GM18519 (cell line): ENCODE measurements at regions not wholly inside any gene's neighbourhood (a gene's known extent, or its start where the extent isn't known, plus 50 kb on each side); places are given as distances from the start of the nearest gene placed in this dataset.
A peak's percentile ranks its signal among the peaks of the same experiment; 100 is the strongest.

Source experiments
- ATAC-seq: cut with Tn5 transposase; IDR thresholded peaks from one replicate; pipeline ENCODE4 v1.9.1; 2021; ENCODE audit warnings: mild to moderate bottlenecking, moderate library complexity; ENCODE audit not compliant: unreplicated experiment, low FRiP score

DNA sequence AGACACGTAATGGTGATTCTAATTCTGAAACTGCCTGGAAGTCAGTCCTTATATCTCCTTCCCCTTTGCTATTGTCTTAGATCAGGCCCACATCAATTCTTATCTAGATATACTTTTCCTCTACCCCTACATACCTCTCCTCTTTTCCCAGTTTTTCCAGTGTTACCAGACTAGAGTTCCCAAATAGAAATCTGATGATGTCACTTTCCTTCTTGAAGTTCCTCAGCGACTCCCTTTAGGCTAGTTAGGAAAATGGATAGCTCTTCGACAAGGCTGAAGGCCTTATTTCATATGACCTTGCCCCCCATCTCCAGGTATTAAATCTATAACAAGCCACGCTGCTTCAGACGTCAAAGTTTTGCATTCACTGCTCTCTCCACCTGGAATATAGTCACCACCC, 201.1 kb upstream of the ATP2B1 start:
- no peak for ATAC-seq

DNA sequence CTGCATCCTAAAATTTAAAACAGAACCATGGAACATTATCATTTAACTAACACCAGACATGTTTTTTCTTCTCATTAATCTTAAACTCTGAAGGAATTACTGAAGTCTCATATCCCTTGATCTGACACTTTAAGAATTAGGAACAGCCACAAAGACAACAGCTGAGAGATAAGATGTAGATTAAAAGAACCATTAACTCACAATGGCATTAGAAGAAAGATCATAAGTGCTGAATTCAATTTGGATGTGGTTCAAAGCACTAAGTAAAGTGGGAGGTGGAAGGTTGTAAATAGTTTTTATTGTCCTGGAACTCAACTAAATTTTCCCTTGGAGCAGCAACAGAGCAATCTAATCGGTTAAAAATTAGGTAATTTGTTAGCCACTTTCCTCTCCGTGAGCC, 199.0 kb upstream of the ATP2B1 start:
- ATAC-seq: no peak

DNA sequence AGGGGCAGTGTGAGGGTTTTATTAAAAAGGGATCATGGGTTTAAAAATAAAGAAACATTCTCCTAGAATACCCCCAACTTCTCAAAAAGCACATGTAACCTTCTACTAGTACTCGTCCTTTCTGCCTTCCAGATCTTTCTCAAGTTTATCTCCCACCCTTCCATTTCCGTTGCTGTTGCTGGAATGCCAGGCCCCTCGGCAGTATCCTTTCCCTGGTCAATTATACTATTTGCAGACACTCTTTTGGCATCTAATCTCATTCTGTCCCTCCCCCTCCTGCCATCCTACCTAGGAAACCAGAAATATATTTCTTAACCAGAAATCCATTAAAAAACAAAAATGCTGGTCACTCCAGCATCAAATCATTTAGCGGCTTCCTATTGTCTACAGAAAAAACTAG, 198.2 kb upstream of the ATP2B1 start:
- ATAC-seq: no peak

GRCh38 chr12:89906178-89906577, 197.5 kb upstream of the ATP2B1 start:
- no peak for ATAC-seq

DNA sequence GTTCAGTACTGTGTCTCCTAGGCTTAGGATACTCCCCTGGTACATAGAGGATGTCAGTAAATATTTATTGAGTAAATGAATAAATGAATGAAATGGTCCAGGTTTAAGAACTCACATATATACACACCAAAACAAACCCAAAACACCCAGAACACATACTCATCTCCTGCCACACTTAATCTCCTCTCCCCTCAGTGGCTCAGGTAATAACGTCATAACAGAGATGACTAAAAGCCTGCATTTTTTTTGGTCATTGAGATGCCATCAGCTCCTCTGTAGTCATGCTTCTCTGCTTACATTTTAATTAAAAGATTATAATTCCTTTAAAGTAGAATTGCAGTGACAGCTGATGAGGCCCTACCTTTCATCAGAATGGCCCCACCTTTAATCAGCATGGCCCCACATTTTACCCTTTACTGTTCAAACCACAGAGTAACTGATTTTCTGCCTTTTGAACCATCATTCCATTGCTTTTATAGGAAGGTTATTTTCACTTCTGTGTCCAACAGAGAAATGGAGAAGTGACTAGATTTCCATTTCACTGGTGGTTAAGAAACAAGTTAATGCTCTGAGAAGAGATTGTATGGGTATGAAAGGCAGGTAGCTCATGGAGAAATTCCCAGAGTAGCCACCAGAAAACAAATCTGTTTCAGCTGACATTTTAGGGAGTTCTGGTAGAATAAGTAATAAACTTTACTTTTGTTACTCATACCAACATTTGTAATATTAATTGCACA, 193.4 kb upstream of the ATP2B1 start:
- no peak for ATAC-seq

DNA sequence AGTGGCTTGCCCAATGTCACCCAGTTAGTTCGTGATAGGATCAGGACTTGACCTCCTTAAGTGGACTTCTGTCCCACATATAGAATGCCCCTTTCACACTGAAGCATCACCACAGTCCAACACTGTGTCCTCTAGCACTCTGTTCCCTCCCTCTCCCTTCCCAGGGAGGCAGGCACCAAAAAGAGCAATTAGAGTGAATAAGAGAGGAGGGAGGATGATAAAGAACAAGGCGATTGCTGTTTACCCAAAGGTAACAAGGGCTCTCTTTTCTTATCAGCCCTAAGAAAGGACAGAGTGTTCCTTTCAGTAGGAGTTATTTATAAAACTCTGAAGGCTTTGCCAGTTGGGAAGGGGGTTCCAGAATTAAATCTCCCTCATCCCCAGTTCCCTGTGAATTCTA, 192.7 kb upstream of the ATP2B1 start:
- no peak for ATAC-seq

GRCh38 chr12:89899651-89900050, 191.0 kb upstream of the ATP2B1 start:
- ATAC-seq: no peak

- ATAC-seq: no peak
Observed at GRCh38 chr12:89895591-89895990, 187.0 kb upstream of the ATP2B1 start.

- no peak for ATAC-seq
Observed at GRCh38 chr12:89895101-89895500, 186.5 kb upstream of the ATP2B1 start.

- no peak for ATAC-seq
Observed at GRCh38 chr12:89893972-89894706, 185.5 kb upstream of the ATP2B1 start.

DNA sequence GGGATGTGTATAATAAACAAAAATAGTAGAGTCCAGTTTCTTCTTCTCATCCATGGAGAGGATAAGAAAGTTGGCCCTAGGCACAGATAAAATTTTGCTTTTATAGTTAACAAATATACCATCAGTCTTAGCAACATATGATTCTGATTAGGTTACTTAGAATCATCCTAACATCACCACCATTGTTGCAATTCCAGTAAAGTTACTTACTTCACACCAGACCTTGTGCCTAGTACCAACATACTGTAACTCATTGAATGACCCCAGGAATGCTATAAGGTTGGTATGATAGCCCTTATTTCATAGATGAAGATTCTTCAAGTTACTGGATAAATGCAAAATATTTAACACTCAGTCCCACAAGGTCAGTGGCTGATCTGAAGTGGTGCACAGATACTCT, 183.8 kb upstream of the ATP2B1 start:
- no peak for ATAC-seq

GRCh38 chr12:89891933-89892332, 183.3 kb upstream of the ATP2B1 start:
- ATAC-seq: no peak

DNA sequence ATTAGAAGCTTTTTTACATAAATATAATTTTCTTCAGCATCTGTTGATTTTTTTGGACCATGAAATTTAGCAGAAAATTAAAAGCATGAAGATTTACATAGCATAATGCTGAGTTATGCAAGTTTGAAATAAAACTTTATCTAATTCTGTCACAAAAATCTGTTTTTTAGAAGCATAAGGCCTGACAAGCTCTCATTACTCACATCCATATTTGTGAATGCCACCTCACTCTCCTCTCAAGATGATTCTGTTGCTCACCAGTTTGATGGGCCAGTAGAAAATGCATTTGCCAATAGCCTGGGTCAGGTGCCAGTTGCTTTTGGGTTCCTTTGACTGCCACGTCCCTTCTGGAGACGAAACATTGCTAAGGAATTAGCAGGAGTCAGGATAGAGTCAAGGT, 181.5 kb upstream of the ATP2B1 start:
- ATAC-seq: no peak

- ATAC-seq: no peak
Observed at GRCh38 chr12:89889062-89889461, 180.4 kb upstream of the ATP2B1 start.

- ATAC-seq: no peak
Observed at GRCh38 chr12:89884952-89885351, 176.3 kb upstream of the ATP2B1 start.

- ATAC-seq: no peak
Observed at GRCh38 chr12:89884416-89884898, 175.8 kb upstream of the ATP2B1 start.

DNA sequence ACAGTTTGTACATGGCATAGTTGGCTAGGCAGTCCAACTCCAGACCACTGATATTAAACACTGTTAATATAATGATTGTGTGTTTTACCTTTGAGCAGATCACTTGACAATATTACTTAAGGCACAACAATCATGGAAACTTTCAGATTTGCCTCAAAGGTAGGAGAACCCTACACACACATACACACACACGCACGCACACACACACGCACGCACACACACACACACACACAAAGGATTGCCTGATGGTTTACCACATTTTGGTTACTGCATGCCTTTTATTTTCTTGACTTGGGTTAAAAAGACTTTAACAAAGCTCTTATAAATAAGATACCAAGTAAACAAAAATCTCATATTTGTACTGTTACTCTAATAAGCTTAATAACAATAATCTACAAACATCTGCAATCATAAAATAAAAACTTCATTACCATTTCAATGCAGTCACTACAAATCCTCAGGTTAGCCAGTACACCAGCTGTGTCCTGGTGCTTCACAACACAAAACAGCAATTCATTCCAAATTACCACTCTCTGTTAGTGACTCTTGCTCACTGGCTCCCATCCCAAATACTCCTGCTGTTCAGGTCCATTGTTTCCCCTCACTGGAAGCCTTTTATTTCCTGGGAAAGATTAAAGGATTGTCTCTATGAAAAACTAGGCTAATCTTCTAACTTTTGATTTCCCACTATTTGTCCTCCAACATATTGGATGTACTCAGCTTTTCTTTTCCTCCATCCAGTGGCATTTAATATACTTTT, 175.2 kb upstream of the ATP2B1 start:
- no peak for ATAC-seq

- ATAC-seq: no peak
Observed at GRCh38 chr12:89882792-89883191, 174.2 kb upstream of the ATP2B1 start.

DNA sequence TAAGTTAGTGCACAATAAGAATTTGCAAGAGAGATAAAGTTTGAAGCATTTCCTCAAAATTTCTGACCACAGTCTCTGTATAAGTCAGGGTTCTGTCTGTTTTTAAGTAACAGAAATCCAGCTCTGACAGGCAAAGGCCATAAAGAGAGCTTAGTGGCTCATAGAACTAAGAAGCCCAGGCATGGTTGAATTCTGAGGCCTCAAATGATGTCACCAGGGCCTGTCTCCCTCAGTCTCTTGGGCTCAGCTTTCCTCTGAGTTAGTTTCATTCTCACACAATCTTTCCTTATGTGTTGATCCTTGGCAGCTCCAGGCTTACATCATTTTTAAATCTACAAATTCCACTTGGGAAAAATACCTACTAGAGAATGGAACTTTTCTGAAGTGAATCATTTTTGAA, 173.4 kb upstream of the ATP2B1 start:
- peak; percentile 35 for ATAC-seq

- ATAC-seq: peak; percentile 88
Observed at GRCh38 chr12:89880690-89881350, 172.2 kb upstream of the ATP2B1 start.

DNA sequence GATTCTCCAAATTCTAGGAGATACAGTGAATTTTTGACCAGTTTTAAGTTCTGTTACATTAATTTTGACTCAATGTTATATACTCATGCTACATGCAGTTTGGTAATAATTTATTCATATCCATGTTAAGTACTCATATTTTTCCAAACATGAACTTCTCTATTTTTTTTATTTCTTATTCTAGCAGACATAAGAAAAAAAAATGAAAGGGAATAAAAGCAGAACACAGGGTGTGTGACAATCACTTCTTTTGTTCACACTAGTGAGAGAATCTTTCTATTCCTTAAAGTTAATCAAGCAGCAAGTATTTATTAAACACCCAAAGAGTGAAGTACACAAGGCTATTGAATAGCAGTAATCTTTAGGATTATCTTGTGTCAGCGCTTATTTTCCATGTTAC, 171.1 kb upstream of the ATP2B1 start:
- ATAC-seq: no peak
